NCI-H2081 (cell line): ENCODE measurements at regions not wholly inside any gene's neighbourhood (a gene's known extent, or its start where the extent isn't known, plus 50 kb on each side); places are given as distances from the start of the nearest gene placed in this dataset.

Experiments
- DNase-seq, 2 experiments: peaks; one replicate each; lab custom pipeline; 2025; lab: John Stamatoyannopoulos, UW

DNA sequence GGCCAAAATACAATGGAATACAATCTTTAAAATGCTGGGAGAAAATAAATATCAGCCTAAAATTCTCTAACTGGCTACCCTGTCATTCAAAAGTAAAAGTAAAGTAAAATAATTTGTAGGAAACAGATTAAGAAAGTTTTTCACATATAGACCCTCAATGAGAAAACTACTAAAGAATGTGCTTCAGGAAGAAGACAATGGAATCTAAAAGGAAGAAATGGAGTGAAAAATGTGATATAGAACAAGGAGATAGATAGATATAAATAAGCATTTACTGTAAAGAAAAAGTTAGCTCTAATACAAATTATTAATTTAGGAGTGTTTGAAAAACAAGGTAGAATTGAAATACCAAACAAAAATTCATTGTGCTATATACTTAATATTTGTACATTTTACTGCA is 368.6 kb upstream of the MPDZ start:
- DNase-seq, result no peak

DNA sequence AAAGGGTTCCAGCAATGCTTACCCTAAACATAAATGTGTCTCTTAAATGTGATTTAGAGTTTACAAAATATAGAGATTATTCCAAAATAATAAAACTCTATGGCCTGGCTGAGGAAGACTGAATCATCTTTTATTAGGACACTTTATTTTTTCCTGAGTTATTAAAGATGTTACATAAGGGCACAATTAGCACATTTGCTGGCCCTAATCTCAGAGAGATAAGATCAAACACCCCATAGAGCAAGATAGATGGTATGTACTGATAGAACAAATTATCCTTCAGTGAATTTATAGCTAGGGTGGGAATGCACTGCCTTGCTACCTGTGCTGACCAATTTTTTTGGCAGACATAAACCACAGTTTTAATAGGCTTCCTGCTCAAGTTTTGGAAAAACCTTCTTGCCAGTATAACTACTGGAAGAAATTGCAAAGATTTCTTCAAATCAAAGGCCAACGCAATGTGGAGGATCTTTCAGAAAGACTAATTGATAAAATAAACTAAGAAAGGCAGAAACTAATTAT is 367.1 kb upstream of the MPDZ start:
- DNase-seq, result no peak

DNA sequence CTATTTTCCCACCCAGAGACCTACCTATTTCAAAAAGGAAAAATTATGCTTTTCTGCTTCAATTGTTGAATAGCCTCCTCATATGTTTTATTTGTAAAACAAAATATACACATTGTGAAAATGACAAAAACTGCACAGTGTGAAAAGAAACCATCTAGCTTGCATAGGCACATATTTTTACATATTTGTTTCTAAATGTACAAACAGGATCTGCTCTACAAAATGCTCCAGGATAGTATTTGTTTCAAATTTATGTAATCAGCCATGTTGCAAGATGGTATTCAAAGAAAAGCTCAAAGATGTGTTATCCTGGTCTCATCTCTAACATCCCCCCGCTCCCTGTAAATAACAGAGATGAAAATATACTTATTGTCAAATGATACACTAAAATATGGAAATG is 366.1 kb upstream of the MPDZ start:
- DNase-seq, result no peak

DNA sequence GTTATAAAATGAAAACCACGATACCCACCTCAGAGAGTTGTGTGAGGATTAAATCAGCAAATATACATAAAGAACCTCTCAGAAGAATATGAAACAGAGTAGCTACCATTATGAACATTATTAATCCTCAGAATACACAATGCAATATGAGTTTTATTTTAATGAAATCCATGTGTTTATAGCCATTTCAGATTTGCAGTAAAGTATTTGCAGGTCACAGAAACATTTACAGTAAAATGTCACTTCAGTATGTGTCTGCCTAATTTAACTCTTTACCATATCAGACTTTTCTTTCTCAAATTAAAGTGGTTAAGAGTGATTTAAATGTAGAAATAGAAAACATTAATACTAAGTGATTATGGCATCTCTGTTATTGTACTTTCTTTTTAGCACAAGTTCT is 365.2 kb upstream of the MPDZ start:
- no peak for DNase-seq

DNA sequence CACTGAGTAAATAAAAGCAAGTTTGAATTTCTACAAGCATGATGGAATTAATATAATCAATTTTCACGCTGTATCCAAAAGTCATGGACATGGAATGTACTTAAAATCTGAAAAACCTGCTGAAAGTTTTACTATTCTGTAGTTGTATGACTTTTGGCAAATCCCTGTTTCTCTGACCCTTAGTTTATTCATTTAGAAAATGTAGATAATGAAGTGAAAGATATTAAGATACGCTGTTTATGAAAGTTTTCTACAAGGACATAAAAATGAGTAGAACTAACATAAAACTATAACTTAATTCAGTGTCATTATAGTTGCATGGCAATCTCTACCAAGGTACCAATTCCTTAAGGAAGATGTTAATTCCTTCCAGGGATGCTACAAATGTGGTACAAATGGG is 363.2 kb upstream of the MPDZ start:
- DNase-seq, result no peak

DNA sequence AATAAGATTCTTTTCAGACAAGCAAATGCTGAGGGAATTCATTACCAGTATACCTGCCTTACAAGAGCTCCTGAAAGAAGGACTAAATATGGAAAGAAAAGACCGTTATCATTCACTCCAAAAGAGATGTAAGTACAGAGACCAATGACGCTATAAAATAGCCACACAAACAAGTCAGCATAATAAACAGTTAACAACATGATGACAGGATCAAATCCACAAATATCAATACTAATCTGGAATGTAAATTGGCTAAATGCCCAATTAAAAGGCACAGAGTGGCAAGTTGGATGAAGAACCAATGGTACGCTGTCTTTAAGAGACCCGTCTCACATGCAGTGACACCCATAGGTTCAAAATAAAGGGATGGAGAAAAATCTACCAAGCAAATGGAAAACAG is 349.6 kb upstream of the MPDZ start:
- no peak for DNase-seq

DNA sequence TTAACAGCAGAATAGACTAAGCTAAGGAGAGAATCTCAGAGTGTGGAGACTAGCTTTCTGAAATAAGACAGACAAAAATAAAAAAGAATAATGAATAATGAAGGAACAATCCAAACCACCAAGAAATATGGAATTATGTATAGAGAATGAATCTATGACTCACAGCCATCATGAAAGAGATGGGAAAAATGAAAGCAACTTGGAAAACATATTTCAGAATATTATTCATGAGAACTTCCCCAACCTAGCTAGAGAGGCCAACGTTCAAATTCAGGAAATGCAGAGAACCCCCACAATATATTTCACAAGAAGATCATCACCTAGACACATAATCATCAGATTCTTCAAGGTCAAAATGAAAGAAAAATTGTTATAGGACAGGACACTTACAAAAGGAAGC is 349.0 kb upstream of the MPDZ start:
- DNase-seq, result no peak

DNA sequence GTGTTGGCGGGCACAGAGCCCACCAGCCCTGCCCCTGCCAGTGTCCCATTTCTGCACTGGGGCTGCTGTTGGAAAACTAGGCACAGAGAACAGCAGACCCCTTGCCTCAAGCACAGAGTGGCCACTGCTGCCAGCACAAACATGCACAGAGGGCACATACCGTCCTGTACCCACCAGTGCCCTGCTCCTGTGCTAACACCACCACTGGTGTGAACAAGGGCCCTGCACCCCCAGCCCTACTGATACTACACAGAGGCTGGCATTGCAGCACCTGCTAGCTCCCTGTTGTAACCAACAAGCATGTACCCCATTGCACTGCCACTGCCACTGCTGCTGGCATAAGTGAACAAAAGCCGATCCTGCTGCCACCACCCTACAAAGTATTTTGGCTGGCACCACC is 348.0 kb upstream of the MPDZ start:
- no peak for DNase-seq

DNA sequence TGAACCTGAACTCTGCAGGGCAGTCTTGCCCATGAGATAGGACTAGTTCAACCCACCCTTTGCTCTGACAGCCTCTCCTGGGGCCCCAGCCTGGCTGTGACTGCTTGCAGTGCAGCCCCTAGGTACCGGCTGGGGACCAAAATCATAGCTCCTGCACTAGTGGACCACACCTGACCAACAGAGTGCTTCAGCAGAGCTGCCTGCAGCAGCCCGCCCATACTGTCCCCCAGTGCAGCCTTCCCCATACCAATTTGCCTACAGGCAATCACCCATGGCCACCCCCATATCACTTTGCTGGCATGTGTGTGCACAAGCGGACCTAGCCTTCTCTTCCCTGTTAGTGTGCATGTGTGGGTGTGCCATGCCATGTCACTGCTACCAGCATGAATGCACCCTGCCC is 347.6 kb upstream of the MPDZ start:
- no peak for DNase-seq

DNA sequence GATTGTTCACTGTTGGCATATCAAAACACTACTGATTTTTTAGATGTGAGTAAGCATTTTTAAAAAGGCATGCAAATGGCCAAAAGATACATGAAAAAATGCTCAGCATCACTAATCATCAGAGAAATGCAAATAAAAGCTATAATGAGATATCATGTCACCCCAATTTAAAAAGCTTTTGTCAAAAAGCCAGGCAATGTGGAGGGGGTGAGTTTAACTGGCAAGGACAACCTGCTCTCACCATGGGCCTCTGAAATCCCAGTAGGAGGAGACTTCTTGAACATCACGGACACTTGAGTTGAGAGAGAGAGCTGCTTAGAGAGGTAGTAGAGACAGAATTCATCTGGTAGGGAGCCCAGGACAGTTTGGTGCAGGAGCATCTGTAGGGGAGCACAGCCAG is 347.1 kb upstream of the MPDZ start:
- no peak for DNase-seq

DNA sequence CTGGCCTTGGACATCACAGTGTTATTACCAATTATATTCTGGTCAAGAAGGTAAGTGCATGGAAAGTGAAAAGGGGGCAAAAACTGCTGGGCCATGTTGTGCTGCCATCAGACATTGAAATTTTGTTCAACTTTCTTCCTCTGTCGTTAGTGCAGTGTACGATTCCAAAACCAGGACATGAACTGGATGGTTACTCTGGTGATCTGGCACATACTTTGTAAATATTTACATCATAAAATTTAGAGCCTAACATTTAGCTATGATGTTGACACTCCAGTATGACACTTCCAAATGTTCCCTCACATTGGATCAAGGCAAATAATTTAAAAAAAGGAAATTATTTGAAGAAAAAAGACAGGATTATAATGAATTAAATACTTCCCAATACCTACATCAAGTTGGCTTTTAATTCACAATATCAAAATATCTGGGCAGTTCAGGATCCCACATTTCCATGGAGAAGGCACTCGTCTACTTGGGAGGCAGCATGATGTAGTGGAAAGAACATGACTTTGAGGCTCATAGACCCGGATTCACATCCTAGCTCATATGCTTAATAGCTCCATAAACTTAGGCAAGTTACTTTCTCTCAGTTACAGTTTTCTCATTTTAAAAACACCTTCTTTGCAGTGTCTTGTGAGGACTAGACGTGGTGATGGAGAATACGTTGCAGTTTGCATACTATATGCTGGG is 342.5 kb upstream of the MPDZ start:
- peak; percentile 12 to 39 for DNase-seq

DNA sequence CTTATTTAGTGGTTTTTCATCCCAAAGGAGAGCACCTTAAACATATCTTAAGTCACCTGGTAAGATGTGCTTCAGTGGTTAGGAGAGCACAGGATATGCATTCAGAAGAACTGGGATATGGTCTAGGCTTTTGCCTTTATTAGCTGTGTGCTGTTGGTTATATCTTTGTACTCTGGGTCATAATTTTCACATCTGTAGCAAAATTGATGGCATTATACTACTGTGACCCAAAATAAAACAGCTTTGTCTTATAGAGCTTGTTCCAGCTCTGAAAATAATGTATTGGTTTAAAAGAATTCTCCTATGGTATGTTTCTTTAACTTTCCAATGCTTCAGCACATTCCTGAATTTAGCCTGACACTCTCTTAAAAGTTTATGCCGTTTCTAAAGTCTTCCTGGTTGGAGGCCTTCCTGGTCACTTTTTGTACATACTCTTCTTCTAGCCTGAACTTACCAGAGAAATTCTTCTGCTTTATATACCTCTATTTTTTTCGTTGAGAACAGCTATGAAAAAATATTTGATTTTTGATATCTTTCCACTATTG is 337.1 kb upstream of the MPDZ start:
- no peak for DNase-seq

DNA sequence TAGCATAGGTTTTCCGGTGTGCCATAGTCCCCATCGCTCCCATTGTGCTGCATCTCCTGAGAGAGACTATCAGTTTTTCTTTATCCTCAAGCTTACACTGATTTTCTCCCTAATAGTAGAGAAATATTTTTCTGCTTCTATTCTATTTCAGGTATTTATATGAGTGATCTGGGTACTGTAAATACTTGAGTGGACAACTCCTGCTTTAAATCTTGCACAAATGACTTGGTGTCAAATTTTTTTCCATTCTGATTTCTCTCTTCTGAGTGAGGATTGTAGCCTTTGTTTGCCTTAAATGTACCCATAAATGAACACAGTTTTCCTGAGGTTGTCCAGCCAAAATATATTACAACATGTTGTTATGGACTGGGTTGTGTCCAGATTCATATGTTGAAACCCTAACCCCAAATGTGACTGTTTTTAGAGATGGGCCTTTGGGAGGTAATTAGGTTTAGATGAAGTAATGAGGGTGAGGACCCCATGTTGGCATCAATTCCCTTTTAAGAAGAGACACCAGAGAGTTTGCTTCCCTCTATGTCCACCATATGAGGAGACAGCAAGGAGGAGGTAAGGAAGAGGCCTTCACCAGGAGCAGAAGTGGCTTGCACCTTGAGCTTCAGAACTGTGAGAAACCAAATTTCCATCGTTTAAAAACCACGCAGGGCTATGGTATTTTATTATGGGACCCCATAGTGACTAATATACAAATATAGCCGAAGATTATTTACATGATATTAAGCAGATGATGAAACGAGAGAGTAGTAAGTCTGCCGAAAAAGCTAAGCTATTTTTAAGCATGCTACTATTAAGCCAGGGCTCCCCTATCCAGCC is 336.4 kb upstream of the MPDZ start:
- DNase-seq, result no peak

DNA sequence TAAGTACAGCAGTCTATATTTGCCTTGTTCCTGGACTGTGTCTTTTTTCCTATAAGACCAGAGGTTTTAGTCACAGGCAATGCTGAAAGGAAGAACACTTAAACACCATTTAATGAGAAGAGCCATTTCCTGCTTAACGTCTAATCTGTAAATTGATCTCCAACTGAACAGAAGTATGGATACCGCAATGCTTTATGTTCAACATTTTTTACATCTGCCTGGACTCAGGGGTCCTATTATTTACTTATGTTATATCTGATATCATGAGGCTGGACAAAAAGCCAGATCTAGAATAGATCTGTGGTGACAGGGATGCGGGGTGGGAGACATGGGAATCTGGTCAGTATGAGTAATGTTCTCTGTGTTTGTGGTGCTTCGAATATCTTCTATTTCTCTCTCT is 334.6 kb upstream of the MPDZ start:
- DNase-seq, result peak in 1 of 2 experiments; percentile 10

DNA sequence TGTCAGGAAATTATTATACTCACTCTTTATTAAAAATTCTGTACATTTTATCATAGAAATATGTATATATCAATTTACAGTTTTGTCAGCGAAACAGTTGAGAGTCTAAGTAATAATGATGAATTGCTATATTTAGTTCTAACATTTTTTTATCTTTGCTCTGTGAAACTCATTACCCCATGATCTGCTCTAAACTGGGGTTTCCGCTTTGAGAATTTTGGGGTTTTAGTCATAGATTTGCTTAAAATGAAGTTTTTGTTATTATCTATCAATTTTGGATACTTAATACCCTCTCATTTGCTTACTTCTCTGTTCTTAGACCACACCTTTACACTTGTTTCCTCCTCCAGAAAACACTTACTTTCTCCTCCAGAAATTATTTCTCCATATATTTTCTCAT is 333.8 kb upstream of the MPDZ start:
- DNase-seq, result no peak

DNA sequence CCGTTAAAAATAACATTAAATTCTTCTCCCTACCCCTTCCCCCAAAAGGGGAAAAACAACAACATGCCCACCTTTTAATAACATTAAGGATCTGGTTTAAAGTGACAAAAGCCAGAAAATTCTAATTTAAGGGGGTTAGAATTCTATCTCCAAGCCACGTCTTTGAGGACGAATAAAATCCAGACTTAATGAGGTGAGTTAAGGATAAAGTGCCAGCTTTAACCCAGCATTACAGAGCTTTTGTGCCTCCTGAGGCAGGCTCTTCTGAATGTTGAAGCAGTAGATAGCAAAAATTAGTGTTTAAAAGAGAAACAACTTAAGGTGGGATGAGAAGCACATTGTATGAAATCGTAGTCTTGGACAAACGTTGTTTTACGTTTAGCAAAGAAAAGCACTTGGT is 329.0 kb upstream of the MPDZ start:
- no peak for DNase-seq

DNA sequence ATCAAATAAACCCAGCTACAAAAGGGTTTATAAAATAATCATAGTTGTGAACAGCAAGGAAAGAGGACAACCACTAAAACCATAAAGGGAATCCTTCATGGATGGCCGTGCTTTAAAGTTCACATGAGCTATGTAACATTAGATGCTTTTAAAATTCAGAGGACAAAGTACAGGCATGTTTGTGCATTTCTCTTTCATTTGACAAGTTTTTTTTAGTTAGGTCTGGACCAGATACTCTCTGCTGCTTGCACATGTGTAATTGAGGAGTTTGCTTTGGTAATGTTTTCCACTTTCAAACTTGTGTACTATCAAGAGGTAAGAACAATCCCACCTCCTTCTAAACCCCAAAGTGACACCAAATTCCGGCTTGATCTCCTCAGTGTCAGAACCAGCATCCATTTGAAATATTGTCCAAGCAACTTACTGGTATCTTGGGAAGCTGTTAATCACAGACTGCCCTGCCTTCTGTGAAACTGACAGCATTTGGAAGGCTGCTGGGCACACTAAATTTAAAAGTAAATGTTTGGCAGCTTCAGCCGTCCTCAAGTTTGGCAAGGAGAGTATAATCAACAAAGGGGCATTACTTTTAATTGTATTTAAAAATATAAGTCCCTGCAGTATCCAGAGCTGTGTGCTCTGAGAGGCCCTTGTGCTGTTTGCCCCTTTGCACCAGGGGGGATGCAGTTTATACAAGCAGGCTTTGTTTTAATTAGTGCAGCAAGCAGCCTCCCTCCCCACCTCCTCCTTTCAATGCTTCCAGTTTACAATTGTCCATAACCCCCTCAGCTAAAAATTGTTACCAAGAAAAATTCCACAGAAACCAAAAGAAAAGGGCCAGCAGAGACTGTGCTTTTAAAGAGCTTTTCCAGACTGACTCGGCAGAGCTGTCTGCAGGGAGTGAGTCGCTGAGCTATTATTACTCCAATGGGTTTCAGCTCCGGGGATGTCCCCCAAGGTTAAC is 328.3 kb upstream of the MPDZ start:
- DNase-seq, result peak in 1 of 2 experiments; percentile 46

DNA sequence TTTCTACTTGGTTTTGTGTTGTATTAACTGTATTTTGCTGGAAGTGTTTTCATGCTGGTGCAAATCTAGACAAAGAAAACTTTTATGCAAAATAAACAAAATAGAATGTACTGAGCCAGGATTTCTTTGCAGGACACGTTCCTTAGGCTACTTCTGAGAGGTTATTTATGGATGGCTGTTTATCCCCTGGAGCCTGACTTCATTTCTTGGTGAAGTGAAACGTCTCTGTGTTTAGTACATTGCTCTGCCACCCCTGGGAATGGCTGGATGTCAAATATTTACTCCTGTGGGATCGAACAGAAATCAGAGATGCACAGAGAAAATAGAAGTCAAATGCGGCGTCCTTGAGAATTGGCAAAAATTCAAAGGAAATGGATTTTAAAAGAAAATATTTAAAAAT is 327.1 kb upstream of the MPDZ start:
- DNase-seq, result no peak

DNA sequence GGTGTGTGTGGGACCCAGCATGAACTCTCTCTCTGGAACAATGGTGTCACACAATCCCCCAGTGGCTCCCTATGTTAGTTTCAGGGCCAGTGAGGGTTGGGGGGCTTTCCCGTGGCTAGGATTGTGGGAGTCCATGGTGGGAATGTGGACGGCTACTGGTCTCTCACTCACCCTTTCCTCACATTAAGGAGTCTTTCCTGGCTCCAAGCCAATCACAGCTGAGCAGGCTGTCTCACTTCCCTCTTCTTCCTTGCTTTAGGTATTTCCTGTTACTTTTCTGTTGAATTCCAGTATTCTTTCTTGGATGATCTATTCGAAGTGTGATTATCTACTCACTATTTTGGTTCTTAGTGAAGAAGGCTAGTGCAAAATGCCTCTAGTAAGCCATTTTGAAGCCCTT is 324.4 kb upstream of the MPDZ start:
- DNase-seq, result no peak

DNA sequence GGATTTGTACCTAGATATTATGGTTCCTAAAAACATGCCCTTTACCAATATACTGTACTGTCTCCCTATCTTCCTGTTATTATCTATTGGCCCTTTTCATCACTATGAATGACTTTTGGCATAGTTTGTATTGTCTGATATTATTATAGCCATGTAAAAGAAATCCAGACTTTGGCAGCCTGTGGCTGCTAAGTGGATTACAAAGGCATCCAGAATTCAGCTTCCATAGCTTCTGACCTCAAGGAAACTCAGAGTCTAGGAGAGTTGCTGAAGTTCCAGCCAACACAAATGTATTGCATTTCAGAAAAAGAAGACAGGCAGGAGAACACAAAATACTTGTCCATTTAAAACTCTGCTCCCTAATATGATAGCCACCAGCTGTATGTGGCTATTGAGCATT is 319.2 kb upstream of the MPDZ start:
- no peak for DNase-seq

DNA sequence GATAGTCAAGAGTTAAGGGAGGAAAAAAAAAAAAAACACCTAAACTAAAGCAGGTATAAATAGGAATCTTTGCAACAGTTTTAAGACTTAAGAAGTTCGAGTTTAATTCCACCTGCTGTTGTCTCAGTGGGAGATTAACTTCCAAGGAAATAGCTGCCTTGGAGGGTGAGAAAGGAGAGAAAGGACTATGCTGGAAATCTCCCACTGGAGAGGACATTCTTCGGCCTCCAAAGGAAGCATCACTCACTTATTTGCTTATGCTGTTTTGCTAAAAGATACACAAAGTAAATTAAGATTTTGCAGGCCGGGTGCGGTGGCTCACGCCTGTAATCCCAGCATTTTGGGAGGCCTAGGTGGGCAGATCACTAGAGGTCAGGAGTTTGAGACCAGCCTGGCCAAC is 317.9 kb upstream of the MPDZ start:
- DNase-seq, result no peak

DNA sequence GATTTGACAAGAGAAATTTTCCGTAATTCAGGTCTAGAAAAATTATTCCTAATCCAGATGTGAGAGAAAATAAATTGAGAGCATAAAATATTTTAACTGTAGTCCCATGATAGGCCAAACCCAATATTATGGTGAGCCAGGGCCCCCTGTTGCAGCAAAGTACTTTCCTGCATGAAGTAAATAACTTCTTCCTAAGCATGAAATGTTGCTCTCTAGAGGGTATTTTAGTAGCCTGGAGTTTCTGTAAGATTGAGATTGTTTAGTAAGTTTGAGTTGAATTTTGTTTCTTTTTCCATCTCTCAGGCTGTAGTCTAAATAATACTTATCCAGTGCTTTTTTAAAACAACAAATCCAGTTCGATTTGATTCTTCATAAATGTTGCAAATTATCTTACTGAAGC is 317.5 kb upstream of the MPDZ start:
- DNase-seq, result no peak
